HUES64 (cell line): ENCODE measurements at regions not wholly inside any gene's neighbourhood (a gene's known extent, or its start where the extent isn't known, plus 50 kb on each side); places are given as distances from the start of the nearest gene placed in this dataset.

ENCODE experiments used
- H3K27ac ChIP-seq: 2 replicates; pipeline ENCODE4 v1.7.0; 2013; ENCODE audit warnings: low read depth, low read length, inconsistent platforms
- H3K27me3 ChIP-seq: 2 replicates; pipeline ENCODE4 v1.6.1; 2013; ENCODE audit warnings: mild to moderate bottlenecking, low read length; ENCODE audit not compliant: insufficient read depth
- H3K36me3 ChIP-seq: 2 replicates; pipeline ENCODE4 v1.6.1; 2013; ENCODE audit warnings: mild to moderate bottlenecking, low read length; ENCODE audit not compliant: insufficient read depth
- H3K4me1 ChIP-seq: 2 replicates; pipeline ENCODE4 v1.6.1; 2013; ENCODE audit warnings: mild to moderate bottlenecking, low read length, moderate library complexity; ENCODE audit not compliant: insufficient read depth
- H3K4me3 ChIP-seq: 2 replicates; pipeline ENCODE4 v1.5.1; 2013; ENCODE audit warnings: mild to moderate bottlenecking, low read length, moderate library complexity
- H3K9ac ChIP-seq: 2 replicates; pipeline ENCODE4 v1.6.1; 2013; ENCODE audit warnings: mild to moderate bottlenecking, low read depth, low read length
- H3K9me3 ChIP-seq: 2 replicates; pipeline ENCODE4 v1.6.1; 2013; ENCODE audit warnings: low read depth, low read length; ENCODE audit not compliant: insufficient read depth
- WGBS: fragments of 150-250, 120-280 bp; methylation state at CpG from one replicate; pipeline ENCODE4 v1.1.7; 2013; ENCODE audit warnings: missing lambda C conversion rate; 5-methylcytosine and 5-hydroxymethylcytosine counted together

GRCh38 chr12:103043531-103044486 is 86.3 kb downstream of the ASCL1 start:
- no peak overlapping the region for H3K9ac ChIP-seq
- peak overlapping the region; percentile 49 for H3K4me3 ChIP-seq
- H3K36me3 ChIP-seq: no peaks in the 10 kb centered on the region
- peak overlapping the region; percentile 48; the same call in 1 of the 2 replicates for H3K27ac ChIP-seq
- no peaks in the 10 kb centered on the region for H3K27me3 ChIP-seq
- peaks cover 18% of the 10 kb centered on the region for H3K4me1 ChIP-seq
- no peaks in the 10 kb centered on the region for H3K9me3 ChIP-seq
- 30% methylated on average over 18 of the region's 18 CpGs for WGBS

- Histone ChIP-seq H3K9ac (no peak overlapping the region), H3K27me3 (no peaks in the 10 kb centered on the region), H3K4me1 (peaks cover 18% of the 10 kb centered on the region), H3K36me3 (no peaks in the 10 kb centered on the region), H3K9me3 (no peaks in the 10 kb centered on the region), H3K27ac (no peak overlapping the region), H3K4me3 (no peak overlapping the region)
- 94% methylated on average over 3 of the region's 3 CpGs for WGBS
Observed at GRCh38 chr12:103046154-103046553, 88.7 kb downstream of the ASCL1 start.

- 95% methylated on average over 3 of the region's 4 CpGs for WGBS
- no peaks in the 10 kb centered on the region for H3K36me3 ChIP-seq
- no peak overlapping the region for H3K27ac ChIP-seq
- H3K4me3 ChIP-seq: no peak overlapping the region
- H3K9me3 ChIP-seq: no peaks in the 10 kb centered on the region
- H3K4me1 ChIP-seq: no peaks in the 10 kb centered on the region
- H3K27me3 ChIP-seq: no peaks in the 10 kb centered on the region
- H3K9ac ChIP-seq: no peak overlapping the region
Observed at GRCh38 chr12:103050273-103050672, 92.8 kb downstream of the ASCL1 start.

GRCh38 chr12:103053089-103053488 is 95.6 kb downstream of the ASCL1 start:
- Histone ChIP-seq H3K27me3 (no peaks in the 10 kb centered on the region), H3K9me3 (no peaks in the 10 kb centered on the region), H3K4me1 (no peaks in the 10 kb centered on the region), H3K27ac (no peak overlapping the region), H3K36me3 (no peaks in the 10 kb centered on the region), H3K9ac (no peak overlapping the region), H3K4me3 (no peak overlapping the region)

GRCh38 chr12:103073630-103074029 is 116.2 kb downstream of the ASCL1 start:
- no peak overlapping the region for H3K4me3 ChIP-seq
- no peaks in the 10 kb centered on the region for H3K4me1 ChIP-seq
- no peaks in the 10 kb centered on the region for H3K36me3 ChIP-seq
- WGBS: 93% methylated on average over 3 of the region's 3 CpGs
- H3K27ac ChIP-seq: no peak overlapping the region
- no peak overlapping the region for H3K9ac ChIP-seq
- H3K9me3 ChIP-seq: no peaks in the 10 kb centered on the region
- H3K27me3 ChIP-seq: no peaks in the 10 kb centered on the region

- 100% methylated on average over 2 of the region's 2 CpGs for WGBS
- Histone ChIP-seq H3K27ac (no peak overlapping the region), H3K9me3 (no peaks in the 10 kb centered on the region), H3K36me3 (no peaks in the 10 kb centered on the region), H3K27me3 (no peaks in the 10 kb centered on the region), H3K9ac (no peak overlapping the region), H3K4me1 (no peaks in the 10 kb centered on the region), H3K4me3 (no peak overlapping the region)
Observed at GRCh38 chr12:103075848-103076247, 118.4 kb downstream of the ASCL1 start.

- Histone ChIP-seq H3K27me3 (no peaks in the 10 kb centered on the region), H3K9me3 (no peaks in the 10 kb centered on the region; the same call in 1 of the 2 replicates), H3K27ac (no peak overlapping the region), H3K9ac (no peak overlapping the region), H3K36me3 (no peaks in the 10 kb centered on the region), H3K4me3 (no peak overlapping the region), H3K4me1 (no peaks in the 10 kb centered on the region)
- 86% methylated on average over 1 of the region's 1 CpG for WGBS
Observed at GRCh38 chr12:103077108-103077773, 119.8 kb downstream of the ASCL1 start.

- H3K9ac ChIP-seq: no peak overlapping the region
- no peak overlapping the region for H3K4me3 ChIP-seq
- no peaks in the 10 kb centered on the region; the same call in 1 of the 2 replicates for H3K9me3 ChIP-seq
- no peaks in the 10 kb centered on the region for H3K36me3 ChIP-seq
- 91% methylated on average over 3 of the region's 5 CpGs for WGBS
- H3K4me1 ChIP-seq: peaks cover 7% of the 10 kb centered on the region; the same call in 1 of the 2 replicates
- H3K27me3 ChIP-seq: no peaks in the 10 kb centered on the region
- H3K27ac ChIP-seq: no peak overlapping the region
Observed at GRCh38 chr12:103085541-103085940, 128.1 kb downstream of the ASCL1 start.

- WGBS: 95% methylated on average over 6 of the region's 6 CpGs
- Histone ChIP-seq H3K4me3 (no peak overlapping the region), H3K27ac (no peak overlapping the region), H3K9ac (no peak overlapping the region), H3K36me3 (no peaks in the 10 kb centered on the region), H3K4me1 (peaks cover 13% of the 10 kb centered on the region), H3K9me3 (no peaks in the 10 kb centered on the region; the same call in 1 of the 2 replicates), H3K27me3 (no peaks in the 10 kb centered on the region)
Observed at GRCh38 chr12:103086471-103086870, 129.0 kb downstream of the ASCL1 start.

GRCh38 chr12:103093499-103094106 is 136.1 kb downstream of the ASCL1 start:
- Histone ChIP-seq H3K9me3 (no peaks in the 10 kb centered on the region), H3K27me3 (no peaks in the 10 kb centered on the region), H3K4me3 (no peak overlapping the region), H3K27ac (no peak overlapping the region), H3K36me3 (no peaks in the 10 kb centered on the region), H3K4me1 (peaks cover 16% of the 10 kb centered on the region; the same call in 1 of the 2 replicates), H3K9ac (no peak overlapping the region)
- WGBS: 94% methylated on average over 3 of the region's 3 CpGs

- H3K9ac ChIP-seq: no peak overlapping the region
- H3K36me3 ChIP-seq: no peaks in the 10 kb centered on the region
- H3K27ac ChIP-seq: no peak overlapping the region
- no peaks in the 10 kb centered on the region for H3K27me3 ChIP-seq
- H3K9me3 ChIP-seq: no peaks in the 10 kb centered on the region
- H3K4me3 ChIP-seq: no peak overlapping the region
- 0 out of 2 replicates have a peak, but pooled peaks cover under 1% of the 10 kb centered on the region for H3K4me1 ChIP-seq
- WGBS: no CpG with 5 or more reads among the region's 2 CpGs
Observed at GRCh38 chr12:103097496-103097895, 140.0 kb downstream of the ASCL1 start.
